GM18498 (cell line): ENCODE measurements at regions not wholly inside any gene's neighbourhood (a gene's known extent, or its start where the extent isn't known, plus 50 kb on each side); places are given as distances from the start of the nearest gene placed in this dataset.
A peak's percentile ranks its signal among the peaks of the same experiment; 100 is the strongest.
"Not testable (repeated sequence)": the region's sequence is repeated elsewhere in the genome, so short reads cannot be mapped to it uniquely, and the experiment has no call there.

Source experiments
- ATAC-seq: cut with Tn5 transposase; IDR thresholded peaks from one replicate; pipeline ENCODE4 v1.9.1; 2021; ENCODE audit warnings: mild to moderate bottlenecking, moderate library complexity; ENCODE audit not compliant: unreplicated experiment

- no peak for ATAC-seq
These were observed 199.2 kb upstream of the HTR1E start for GRCh38 chr6:86738078-86738477.

DNA sequence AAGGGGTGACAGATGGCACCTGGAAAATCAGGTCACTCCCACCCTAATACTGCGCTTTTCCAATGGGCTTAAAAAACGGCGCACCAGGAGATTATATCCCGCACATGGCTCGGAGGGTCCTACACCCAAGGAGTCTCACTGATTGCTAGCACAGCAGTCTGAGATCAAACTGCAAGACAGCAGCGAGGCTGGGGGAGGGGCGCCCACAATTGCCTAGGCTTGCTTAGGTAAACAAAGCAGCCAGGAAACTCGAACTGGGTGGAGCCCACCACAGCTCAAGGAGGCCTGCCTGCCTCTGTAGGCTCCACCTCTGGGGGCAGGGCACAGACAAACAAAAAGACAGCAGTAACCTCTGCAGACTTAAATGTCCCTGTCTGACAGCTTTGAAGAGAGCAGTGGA, 205.7 kb upstream of the HTR1E start:
- not testable (repeated sequence) for ATAC-seq

GRCh38 chr6:86730772-86731171, 206.6 kb upstream of the HTR1E start:
- not testable (repeated sequence) for ATAC-seq

DNA sequence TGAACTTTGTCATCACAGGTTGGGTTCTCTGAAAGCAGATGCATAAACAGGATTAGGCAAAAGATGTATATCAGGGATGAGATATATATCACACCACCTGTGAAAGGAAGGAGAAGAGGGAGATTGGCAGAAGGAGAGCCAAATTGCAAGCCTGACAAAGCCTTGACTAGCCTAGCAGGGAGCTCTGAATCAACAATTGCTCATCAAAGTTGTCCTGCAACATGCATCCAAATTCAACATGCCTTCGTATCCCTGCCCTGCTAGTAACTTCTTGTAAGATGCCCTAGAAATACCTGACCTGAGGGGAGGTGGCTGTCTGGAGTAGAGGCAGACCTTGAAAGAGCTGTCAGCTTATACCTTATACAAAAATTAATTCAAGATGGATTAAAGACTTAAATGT, 207.1 kb upstream of the HTR1E start:
- no peak for ATAC-seq

DNA sequence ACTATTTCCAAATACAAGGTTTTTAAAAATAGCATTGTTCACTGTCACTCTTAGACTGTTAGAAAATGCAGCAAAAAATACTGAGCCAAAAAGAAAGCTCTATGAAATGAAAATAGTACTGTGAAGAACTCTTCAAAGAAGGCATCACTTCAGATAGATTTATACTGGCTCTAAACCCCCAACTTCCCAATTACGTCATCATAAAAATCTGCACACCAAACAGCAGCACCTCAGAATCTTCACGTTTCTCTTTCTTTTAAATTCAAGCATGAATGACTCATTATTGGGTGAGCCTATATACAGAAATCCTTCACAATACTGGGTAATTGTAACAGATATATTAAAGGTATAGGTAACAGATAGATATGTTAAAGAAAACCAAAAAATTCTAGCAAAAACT, 208.4 kb upstream of the HTR1E start:
- ATAC-seq, result no peak

DNA sequence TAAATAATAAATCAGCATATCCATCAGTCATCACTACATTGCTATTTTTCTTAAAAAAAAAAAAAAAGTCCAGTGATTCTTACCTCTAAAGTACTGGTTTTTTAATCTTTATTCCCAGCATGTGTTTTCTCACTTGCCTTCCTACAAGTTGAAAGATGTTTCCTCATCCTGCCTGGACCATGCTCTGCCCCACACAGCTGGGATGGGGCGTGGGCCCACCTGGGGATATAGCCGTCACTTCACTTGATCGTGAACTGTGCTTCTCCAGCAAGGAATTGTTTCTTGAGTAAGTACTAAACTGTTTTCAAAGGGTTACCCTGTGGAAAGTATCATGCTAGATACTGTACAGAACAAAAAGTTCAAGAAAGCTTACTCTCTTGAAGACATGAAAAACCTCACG, 212.6 kb upstream of the HTR1E start:
- ATAC-seq, result no peak

GRCh38 chr6:86723729-86724128, 213.6 kb upstream of the HTR1E start:
- ATAC-seq, result no peak

DNA sequence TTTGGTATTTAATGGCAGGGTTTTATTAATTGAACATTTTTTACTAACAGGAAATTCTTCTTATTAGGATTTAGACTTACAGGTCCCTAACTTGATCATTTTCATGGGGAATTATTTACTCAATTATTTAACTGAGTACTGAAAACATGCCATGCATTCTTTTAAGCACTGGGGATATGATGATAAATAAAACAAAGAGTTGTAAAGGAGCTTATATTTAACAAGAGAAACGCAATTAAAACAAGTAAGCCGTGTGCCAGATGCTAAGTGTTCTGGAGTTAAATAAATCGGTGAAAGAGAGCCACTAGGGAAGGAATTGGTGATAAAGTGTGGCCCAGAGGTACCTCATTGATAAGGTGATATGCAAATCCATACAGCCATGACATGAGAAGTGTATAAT, 214.2 kb upstream of the HTR1E start:
- ATAC-seq, result no peak

DNA sequence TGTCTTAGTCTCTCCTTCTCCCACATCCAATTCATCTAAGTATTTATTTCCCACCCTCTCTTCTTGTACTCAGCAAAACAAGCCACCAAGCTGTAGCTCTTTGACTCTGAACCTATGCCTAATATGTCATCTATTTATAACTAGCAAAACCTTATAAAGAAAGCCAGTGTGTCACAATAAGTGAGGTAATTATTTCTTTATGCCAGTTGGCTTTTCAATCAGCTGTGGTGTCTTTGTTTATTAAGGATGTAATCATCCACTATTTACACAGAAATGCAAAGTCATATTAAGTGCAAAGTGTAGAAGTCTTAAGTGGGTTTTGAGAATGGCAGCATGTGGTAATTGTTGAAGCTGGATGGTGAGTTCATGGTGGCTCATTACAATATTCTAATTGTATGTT, 215.2 kb upstream of the HTR1E start:
- no peak for ATAC-seq

GRCh38 chr6:86715676-86716075, 221.7 kb upstream of the HTR1E start:
- no peak for ATAC-seq

GRCh38 chr6:86712039-86712438, 225.3 kb upstream of the HTR1E start:
- no peak for ATAC-seq

- ATAC-seq, result no peak
These were observed 229.7 kb upstream of the HTR1E start for GRCh38 chr6:86707545-86708120.

DNA sequence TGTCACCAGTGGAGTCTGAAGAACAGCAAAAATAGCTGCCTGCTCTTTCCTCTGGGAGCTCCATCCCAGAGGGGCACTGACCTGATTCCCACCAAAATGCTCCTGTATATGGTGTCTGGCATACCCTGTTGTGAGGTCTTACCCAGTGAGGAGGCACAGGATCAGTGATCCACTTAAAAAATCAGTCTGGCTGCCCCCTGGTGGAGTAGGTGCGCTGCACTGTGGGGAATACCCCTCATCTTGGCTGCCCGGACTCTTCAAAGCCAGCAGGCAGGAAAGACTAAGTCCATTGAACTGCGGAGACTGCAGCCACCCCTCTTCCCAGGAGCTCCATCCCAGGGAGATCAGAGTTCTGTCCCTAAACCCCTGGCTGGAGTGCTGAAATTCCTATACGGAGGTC, 230.9 kb upstream of the HTR1E start:
- ATAC-seq, result no peak

DNA sequence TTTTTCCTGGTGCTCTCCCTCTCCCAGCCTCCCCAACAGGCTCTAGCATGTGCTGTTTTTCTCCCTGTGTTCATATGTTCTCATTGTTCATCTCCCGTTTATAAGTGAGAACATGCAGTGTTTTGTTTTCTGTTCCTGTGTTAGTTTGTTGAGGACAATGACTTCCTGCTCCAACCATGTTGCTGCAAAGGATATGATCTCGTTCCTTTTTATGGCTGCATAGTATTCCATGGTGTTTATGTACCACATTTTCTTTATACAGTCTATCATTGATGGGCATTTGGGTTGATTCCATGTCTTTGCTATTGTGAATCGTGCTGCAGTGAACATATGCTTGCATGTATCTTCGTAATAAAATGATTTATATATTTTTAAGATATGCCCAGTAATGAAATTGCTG, 236.1 kb upstream of the HTR1E start:
- ATAC-seq, result not testable (repeated sequence)

DNA sequence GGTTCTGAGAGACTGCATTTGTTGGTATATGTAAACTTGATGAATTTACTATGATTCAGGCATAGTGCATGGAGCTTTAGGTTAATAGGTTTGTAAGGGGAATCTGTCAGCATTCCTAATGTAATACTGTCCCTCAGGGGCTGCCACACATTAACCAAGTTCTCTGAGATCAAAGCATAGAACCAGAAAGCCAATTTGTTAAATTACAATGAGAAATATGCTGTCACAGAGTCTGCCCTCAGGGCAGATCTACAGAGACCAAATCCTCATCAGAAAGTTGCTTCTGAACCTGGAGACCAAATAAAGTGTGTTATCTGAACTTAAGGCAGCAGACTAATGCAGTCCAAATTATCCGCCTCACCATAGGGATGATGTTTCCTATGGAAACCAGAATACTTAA, 250.8 kb upstream of the HTR1E start:
- no peak for ATAC-seq

DNA sequence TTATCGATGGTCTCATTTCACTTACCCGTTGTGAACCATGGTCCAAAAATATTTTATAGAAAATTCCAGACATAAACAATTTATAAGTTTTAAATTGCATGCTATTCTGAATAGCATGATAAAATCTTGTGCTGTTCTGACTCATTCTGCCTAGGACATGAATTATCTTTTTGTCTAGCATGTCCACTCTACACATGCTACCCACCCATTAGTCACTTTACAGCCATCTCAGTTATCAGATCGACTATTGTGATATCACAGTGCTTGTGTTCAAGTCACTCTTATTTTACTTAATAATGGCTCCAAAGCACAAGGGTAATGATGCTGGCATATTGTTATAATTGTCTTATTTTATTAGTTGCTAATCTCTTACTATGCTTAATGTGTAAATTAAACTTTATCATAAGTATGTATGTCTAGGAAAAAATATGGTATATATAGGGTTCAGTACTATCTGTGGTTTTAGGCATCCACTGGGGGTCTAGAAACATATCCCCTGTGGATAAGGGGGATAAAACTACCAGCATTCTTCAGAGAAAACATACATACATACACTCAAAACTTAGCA, 252.0 kb upstream of the HTR1E start:
- ATAC-seq, result no peak

GRCh38 chr6:86683132-86683908, 254.0 kb upstream of the HTR1E start:
- no peak for ATAC-seq

DNA sequence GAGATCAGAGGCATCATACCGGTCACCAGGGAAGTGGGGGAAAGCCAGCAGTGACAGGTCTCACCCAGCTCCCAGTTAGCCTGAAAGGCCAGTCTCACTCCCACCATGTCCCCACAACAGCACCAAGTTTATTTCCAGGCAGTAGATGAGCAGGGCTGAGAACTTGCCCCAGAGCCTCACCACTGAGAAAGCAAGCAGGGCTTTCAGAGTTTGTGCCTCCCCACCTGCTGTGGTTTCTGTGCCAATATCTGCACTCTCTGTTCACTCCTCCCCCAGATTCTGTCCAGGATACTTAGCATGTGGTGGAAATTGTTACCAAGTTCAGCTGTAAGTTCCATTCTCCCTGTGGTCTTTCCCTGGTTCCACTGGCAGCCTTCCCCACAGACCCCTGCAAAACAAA, 255.0 kb upstream of the HTR1E start:
- peak; percentile 66 for ATAC-seq

DNA sequence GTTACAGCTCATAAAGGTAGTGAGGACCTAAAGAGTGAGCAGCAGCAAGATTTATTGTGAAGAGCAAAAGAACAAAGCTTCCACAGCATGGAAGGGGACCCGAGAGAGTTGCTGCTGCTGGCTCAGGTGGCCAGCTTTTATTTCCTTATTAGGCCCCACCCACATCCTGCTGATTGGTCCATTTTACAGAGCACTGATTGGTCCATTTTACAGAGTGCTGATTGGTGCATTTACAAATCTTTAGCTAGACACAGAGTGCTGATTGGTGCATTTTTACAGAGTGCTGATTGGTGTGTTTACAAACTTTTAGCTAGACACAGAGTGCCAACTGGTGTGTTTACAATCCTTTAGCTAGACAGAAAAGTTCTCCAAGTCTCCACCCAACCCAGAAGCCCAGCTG, 256.2 kb upstream of the HTR1E start:
- ATAC-seq, result not testable (repeated sequence)

DNA sequence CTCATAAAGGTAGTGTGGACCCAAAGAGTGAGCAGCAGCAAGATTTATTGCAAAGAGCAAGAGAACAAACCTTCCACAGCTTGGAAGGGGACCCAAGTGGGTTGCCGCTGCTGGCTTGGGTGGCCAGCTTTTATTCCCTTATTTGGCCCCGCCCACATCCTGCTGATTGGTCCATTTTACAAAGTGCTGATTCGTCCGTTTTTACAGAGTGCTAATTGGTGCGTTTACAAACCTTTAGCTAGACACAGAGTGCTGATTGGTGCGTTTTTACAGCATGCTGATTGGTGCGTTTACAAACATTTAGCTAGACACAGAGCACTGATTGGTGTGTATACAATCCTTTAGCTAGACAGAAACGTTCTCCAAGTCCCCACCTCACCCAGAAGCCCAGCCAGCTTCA, 265.2 kb upstream of the HTR1E start:
- not testable (repeated sequence) for ATAC-seq

DNA sequence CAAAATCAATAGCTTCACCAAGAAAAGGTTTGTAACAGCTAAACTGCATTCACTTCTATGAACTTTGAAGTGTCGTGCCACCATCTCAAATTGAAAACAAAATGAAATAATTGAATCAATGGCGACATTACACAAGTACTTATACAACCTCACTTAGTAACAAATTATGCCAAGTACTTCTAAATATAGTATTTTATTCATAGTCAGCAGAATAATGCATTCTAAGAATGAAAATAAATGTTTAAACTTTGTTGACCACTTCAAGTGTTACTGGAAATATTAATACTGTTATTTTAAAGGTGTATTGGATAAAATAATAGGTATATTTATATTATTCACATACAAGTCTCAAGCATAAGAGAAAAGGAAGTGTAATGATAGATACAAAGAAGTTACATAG, 280.1 kb upstream of the HTR1E start:
- ATAC-seq, result no peak

- ATAC-seq, result no peak
These were observed 308.2 kb upstream of the HTR1E start for GRCh38 chr6:86629123-86629522.
